Stimulated activated naive B cell treated with anti-CD40 and anti-IgM and Interleukin-4, amounts not matched to agents 10 μg/mL and 1 μg/mL and 100 μg/mL, for 72 hours (primary cell): ENCODE measurements at regions not wholly inside any gene's neighbourhood (a gene's known extent, or its start where the extent isn't known, plus 50 kb on each side); places are given as distances from the start of the nearest gene placed in this dataset.

Source experiments
- ATAC-seq, 2 donors: fragments of 150-1000 bp; cut with Tn5 transposase; replicated peaks; 2 replicates each; pipeline ENCODE4 v1.10.0; 2021; ENCODE audit warnings: moderate library complexity in 1 of 2
- DNase-seq: peaks from one replicate; pipeline ENCODE4 v3.0.0; 2021
- H3K27ac Mint-ChIP-seq: one replicate; pipeline ENCODE4 v1.8.0; 2022; ENCODE audit warnings: mild to moderate bottlenecking, mixed read lengths
- H3K27me3 Mint-ChIP-seq, 2 donors: one replicate each; pipeline ENCODE4 v1.8.0; 2022; ENCODE audit warnings: mixed read lengths in 2 of 2
- H3K36me3 Mint-ChIP-seq, 2 donors: one replicate each; pipeline ENCODE4 v1.8.0; 2022; ENCODE audit warnings: mixed read lengths in 2 of 2, mild to moderate bottlenecking in 1 of 2
- H3K4me1 Mint-ChIP-seq, 2 donors: one replicate each; pipeline ENCODE4 v1.8.0; 2022; ENCODE audit warnings: mixed read lengths in 2 of 2, mild to moderate bottlenecking in 1 of 2
- H3K4me3 Mint-ChIP-seq, 2 donors: one replicate each; pipeline ENCODE4 v1.8.0; 2022; ENCODE audit warnings: mild to moderate bottlenecking in 2 of 2, mixed read lengths in 2 of 2, moderate library complexity in 1 of 2
- H3K9me3 Mint-ChIP-seq, 2 donors: one replicate each; pipeline ENCODE4 v1.8.0; 2022; ENCODE audit warnings: mixed read lengths in 2 of 2, mild to moderate bottlenecking in 1 of 2

DNA sequence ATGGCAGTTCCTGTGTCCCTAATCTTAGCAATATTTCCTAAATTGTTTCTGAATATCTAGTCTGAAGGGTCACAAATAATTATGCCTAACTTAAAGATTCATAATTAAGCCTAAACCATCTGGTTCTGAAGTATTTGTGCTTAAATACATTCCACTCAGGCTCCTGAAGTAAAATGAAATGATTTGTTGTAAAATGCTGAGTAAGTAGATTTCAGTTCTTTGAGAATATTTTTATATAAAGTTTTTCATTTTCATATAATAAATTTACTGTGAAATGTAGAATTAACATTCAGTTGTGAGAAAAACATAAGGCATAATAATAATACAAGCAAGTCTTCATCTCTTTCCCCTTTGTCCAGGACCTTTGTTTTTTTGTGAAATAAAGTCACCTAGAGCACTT lies 330.6 kb upstream of the IMPG1 start:
- Mint-ChIP-seq H3K27ac (no peak overlapping the region), H3K4me3 (no peak overlapping the region), H3K36me3 (no peaks in the 10 kb centered on the region), H3K4me1 (no peaks in the 10 kb centered on the region), H3K27me3 (no peaks in the 10 kb centered on the region), H3K9me3 (peaks cover 8% of the 10 kb centered on the region in 2 donors)
- ATAC-seq (no peak), DNase-seq (no peak)

DNA sequence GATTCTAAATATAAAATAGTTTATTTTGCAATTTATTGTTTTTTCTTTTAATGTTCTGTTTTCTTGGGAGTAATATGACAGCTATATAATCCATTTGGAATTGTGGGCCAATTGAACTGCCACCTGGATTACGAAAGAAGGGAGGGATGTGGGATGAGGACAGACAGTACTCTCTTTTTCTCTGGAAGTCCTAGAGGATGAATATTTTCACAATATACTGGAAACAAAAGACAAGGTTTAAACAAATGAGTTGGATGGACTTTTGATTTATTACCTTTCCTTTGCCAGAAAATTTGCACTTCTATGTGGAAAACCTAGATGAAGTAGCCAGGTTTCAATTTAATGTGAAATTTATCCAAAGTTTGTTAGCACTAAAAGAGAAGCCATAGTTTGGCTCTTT lies 325.5 kb upstream of the IMPG1 start:
- H3K27ac Mint-ChIP-seq = no peak overlapping the region
- no peak for DNase-seq
- no peak overlapping the region for H3K4me3 Mint-ChIP-seq
- ATAC-seq = no peak
- no peaks in the 10 kb centered on the region for H3K36me3 Mint-ChIP-seq
- no peaks in the 10 kb centered on the region for H3K4me1 Mint-ChIP-seq
- H3K9me3 Mint-ChIP-seq = peaks cover 0 to 4% of the 10 kb centered on the region in 2 donors
- no peaks in the 10 kb centered on the region for H3K27me3 Mint-ChIP-seq

DNA sequence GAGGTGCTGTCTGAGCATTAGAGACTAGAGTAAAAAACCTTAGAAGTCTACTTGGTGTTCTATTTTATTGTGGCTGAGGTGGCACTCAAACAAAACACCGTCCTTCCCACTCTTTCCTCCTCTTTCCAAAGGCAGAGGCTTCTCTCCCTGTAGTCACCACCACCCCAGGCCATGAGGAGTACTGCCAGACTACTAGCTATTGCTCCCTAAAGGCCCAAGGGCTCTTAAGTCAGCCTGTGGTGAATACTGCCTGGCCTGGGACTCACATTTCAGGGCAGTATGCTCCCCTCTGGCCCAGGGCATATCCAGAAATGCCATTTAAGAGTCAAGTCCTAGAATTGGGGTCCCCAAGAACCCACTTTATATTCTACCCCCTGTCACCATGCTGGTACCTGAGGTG lies 309.7 kb upstream of the IMPG1 start:
- Mint-ChIP-seq H3K27me3 (no peaks in the 10 kb centered on the region), H3K9me3 (peaks cover 16 to 23% of the 10 kb centered on the region in 2 donors), H3K4me3 (no peak overlapping the region), H3K27ac (no peak overlapping the region), H3K36me3 (no peaks in the 10 kb centered on the region), H3K4me1 (no peaks in the 10 kb centered on the region)
- ATAC-seq = no peak
- no peak for DNase-seq

DNA sequence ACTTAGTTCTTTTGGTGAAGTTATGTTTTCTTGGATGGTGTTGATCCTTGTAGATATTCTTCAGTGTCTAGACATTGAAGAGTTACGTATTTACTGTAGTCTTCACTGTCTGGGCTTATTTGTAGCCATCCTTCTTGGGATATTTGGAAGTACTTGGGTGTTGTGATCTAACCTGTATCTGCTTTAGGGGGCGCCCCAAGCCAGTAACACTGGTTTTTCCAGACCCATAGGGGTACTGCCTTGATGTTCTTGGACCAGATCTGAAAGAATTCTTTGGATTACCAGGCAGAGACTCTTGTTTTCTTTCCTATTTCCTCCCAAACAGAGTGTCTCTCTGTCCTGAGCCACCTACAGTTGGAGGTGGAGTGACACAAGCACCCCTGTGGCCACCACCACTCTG lies 309.1 kb upstream of the IMPG1 start:
- Mint-ChIP-seq H3K27ac (no peak overlapping the region), H3K4me1 (no peaks in the 10 kb centered on the region), H3K27me3 (no peaks in the 10 kb centered on the region), H3K36me3 (no peaks in the 10 kb centered on the region), H3K4me3 (no peak overlapping the region), H3K9me3 (peaks cover 18 to 23% of the 10 kb centered on the region in 2 donors)
- no peak for DNase-seq
- no peak for ATAC-seq

DNA sequence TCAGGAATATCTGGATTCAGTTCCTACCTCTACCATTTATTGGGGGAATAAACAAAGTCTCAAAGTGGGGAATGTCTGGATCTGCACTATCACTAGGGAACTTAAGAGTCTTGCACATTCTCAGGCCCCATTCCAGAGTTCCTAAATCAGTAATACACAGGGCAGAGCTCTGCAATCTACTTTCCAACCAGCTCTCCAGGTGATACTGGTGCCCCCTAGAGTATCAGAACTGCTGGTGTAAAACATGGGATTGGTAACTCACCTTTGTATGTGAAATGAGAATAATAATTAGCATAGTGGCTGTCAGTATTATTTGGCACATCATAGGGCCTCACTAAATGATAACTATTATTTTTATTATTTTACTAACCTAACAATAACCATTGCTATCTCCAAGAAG lies 278.8 kb upstream of the IMPG1 start:
- no peaks in the 10 kb centered on the region for H3K36me3 Mint-ChIP-seq
- no peaks in the 10 kb centered on the region for H3K4me1 Mint-ChIP-seq
- no peaks in the 10 kb centered on the region for H3K27me3 Mint-ChIP-seq
- DNase-seq (no peak), ATAC-seq (no peak)
- no peak overlapping the region for H3K4me3 Mint-ChIP-seq
- no peak overlapping the region for H3K27ac Mint-ChIP-seq
- H3K9me3 Mint-ChIP-seq = no peaks in the 10 kb centered on the region

DNA sequence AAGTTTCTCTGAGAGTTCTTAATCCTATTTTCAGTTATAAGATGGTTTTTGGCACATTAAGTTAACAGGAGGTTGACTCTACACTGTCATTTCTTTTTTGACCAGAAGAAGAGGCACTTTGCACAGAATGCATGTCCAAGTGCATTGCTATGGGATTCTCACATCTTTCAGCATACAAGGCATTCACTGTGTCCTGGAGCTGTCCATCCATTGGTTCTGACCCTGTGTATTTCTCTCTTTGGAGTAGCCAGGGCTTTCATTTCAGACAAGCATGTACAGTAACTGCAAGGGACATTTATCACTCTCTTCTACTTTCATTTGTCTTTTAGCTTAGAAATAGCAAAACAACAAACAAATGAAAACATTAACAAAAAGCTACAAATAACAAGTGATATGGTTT lies 275.1 kb upstream of the IMPG1 start:
- DNase-seq = no peak
- no peak for ATAC-seq
- no peak overlapping the region for H3K4me3 Mint-ChIP-seq
- no peaks in the 10 kb centered on the region for H3K4me1 Mint-ChIP-seq
- no peak overlapping the region for H3K27ac Mint-ChIP-seq
- H3K27me3 Mint-ChIP-seq = no peaks in the 10 kb centered on the region
- H3K9me3 Mint-ChIP-seq = peaks cover 0 to 3% of the 10 kb centered on the region in 2 donors
- no peaks in the 10 kb centered on the region for H3K36me3 Mint-ChIP-seq

DNA sequence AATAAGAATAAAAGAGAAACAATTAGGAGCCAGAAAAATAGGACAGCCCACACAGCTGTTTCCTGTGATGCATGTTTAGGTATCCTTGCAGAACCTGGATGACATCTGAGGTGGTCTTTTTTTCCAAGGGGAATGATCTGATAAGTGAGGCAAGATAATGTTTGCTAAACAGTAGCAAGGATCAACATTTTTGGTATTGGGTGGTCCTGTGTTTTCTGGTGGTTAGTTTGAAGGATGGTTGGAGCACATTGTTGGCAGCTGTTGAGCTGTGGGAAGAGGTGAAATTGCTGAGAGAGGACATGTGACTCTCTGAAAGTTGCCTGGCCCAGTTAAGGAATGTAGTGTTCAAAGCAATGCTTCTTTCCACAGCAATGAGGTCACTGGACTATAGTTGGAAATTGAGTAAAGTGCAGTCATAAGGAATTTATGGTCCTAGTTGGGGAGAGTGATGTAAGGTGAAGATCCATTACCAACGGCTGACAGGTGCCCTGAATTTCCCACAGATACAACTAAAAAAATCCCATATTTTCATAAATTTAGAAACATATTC lies 270.2 kb upstream of the IMPG1 start:
- Mint-ChIP-seq H3K4me3 (no peak overlapping the region), H3K36me3 (no peaks in the 10 kb centered on the region), H3K4me1 (no peaks in the 10 kb centered on the region), H3K27me3 (no peaks in the 10 kb centered on the region), H3K9me3 (peaks cover 4 to 8% of the 10 kb centered on the region in 2 donors), H3K27ac (no peak overlapping the region)
- DNase-seq (no peak), ATAC-seq (no peak)

DNA sequence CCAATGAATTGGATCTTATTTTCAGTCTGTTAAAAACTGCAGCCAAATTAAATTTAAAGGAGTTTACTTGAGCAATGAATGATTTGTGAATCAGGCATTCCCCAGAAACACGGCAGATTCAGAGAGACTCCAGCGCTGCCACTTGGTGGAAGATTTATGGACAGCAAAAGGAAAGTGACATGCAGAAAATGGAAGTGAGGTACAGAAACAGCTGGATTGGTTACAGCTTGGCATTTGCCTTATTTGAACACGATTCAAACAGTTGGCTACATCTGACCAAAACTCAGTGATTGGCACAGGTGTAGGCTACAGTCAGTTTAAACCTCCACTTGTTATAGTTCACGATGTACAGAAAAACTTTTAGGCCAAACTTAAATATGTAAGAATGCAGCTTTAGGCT lies 257.6 kb upstream of the IMPG1 start:
- Mint-ChIP-seq H3K27ac (no peak overlapping the region), H3K27me3 (no peaks in the 10 kb centered on the region), H3K9me3 (peaks cover 14% of the 10 kb centered on the region in 2 donors), H3K4me1 (no peaks in the 10 kb centered on the region), H3K4me3 (no peak overlapping the region), H3K36me3 (no peaks in the 10 kb centered on the region)
- ATAC-seq (no peak), DNase-seq (no peak)

DNA sequence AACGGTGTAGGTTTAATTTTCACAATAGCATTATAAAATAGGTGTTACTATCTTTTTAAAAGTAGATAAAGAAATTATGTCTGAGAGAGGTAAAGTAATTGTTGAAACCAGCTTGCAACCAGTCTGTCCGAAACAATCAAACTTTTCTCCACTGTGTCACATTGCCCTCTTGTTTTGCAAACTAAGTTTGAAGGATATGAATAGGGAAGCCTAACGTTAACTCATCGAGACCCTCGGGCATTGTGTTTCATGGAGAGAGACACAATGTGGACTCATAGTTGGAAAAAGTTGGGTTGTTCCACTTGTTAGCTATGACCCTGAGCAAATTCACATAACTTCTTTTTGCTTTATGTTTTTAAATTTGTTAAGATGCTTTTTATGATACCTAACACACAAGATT lies 254.4 kb upstream of the IMPG1 start:
- no peak for DNase-seq
- ATAC-seq = no peak
- H3K4me1 Mint-ChIP-seq = no peaks in the 10 kb centered on the region
- H3K36me3 Mint-ChIP-seq = no peaks in the 10 kb centered on the region
- no peak overlapping the region for H3K27ac Mint-ChIP-seq
- H3K27me3 Mint-ChIP-seq = no peaks in the 10 kb centered on the region
- H3K9me3 Mint-ChIP-seq = peaks cover 6 to 8% of the 10 kb centered on the region in 2 donors
- H3K4me3 Mint-ChIP-seq = no peak overlapping the region
